B cell (primary cell): ENCODE measurements at regions not wholly inside any gene's neighbourhood (a gene's known extent, or its start where the extent isn't known, plus 50 kb on each side); places are given as distances from the start of the nearest gene placed in this dataset.

Source experiments
- ATAC-seq: fragments of 200-7000 bp; cut with Tn5 transposase; one replicate; pipeline ENCODE4 v1.10.0; 2021; ENCODE audit warnings: low read depth, mild to moderate bottlenecking, moderate number of reproducible peaks, moderate library complexity
- CTCF ChIA-PET: fragments of 350-600 bp; sonication (Branson Sonifier 250); formaldehyde crosslinking; loops from one replicate; lab custom pipeline; 2021; ENCODE audit warnings: antibody characterized with exemption, inconsistent platforms; lab: Charles Lee
- POLR2A ChIA-PET: fragments of 350-600 bp; sonication (Branson Sonifier 250); formaldehyde crosslinking; loops from one replicate; lab custom pipeline; 2021; ENCODE audit warnings: antibody characterized with exemption; lab: Charles Lee
- DNase-seq: peaks from one replicate; pipeline ENCODE4 v3.0.0; 2013
- H2AFZ ChIP-seq: 2 replicates; pipeline ENCODE4 v1.6.1; 2012; ENCODE audit warnings: mild to moderate bottlenecking, low read depth, low read length; ENCODE audit not compliant: insufficient read depth, poor library complexity, severe bottlenecking
- H3K27ac ChIP-seq, 2 donors: 1 replicate in 1 of 2; 2 replicates in 1 of 2; pipeline ENCODE4 v1.5.1; 2012 to 2013; ENCODE audit warnings: low read length in 2 of 2, mild to moderate bottlenecking in 2 of 2, moderate library complexity in 1 of 2
- H3K27me3 ChIP-seq, 4 experiments: fragments of 200-600 bp in 1 of 4; sonication (generic) in 1 of 4; replicated peaks in 1 of 4; 1 replicate in 2 of 4; 2 replicates in 2 of 4; pipeline versions ENCODE4 v1.6.1 to v1.7.0; 2013 to 2016; ENCODE audit warnings: low read length in 3 of 4, mild to moderate bottlenecking in 2 of 4, mixed read lengths in 1 of 4, moderate library complexity in 1 of 4; ENCODE audit not compliant: insufficient read depth in 4 of 4, control insufficient read depth in 3 of 4; ENCODE audit errors: control extremely low read depth in 1 of 4
- H3K36me3 ChIP-seq, 2 experiments: replicated peaks in 1 of 2; 1 replicate in 1 of 2; 2 replicates in 1 of 2; pipeline versions ENCODE4 v1.6.1 to v1.7.1; 2013; ENCODE audit warnings: low read length in 1 of 2; ENCODE audit not compliant: insufficient read depth in 2 of 2, control insufficient read depth in 1 of 2; ENCODE audit errors: control extremely low read depth in 1 of 2, extremely low read depth in 1 of 2
- H3K4me1 ChIP-seq, 2 donors: fragments of 200-600 bp in 1 of 2; sonication (generic) in 1 of 2; 1 replicate in 1 of 2; 2 replicates in 1 of 2; pipeline versions ENCODE4 v1.5.1 to v1.6.1; 2013 to 2017; ENCODE audit warnings: low read length in 2 of 2; ENCODE audit not compliant: control insufficient read depth in 2 of 2, insufficient read depth in 2 of 2
- H3K4me2 ChIP-seq: replicated peaks from 2 replicates; pipeline ENCODE3; 2012; ENCODE audit warnings: mild to moderate bottlenecking, low read depth, low read length; ENCODE audit not compliant: poor library complexity, severe bottlenecking
- H3K4me3 ChIP-seq, 5 experiments: fragments of 200-600 bp in 1 of 5; sonication (generic) in 1 of 5; 1 replicate in 3 of 5; 2 replicates in 2 of 5; pipeline versions ENCODE4 v1.5.1 to v1.7.0; 2011 to 2016; ENCODE audit warnings: low read length in 4 of 5, mild to moderate bottlenecking in 4 of 5, low read depth in 2 of 5, control low read depth in 1 of 5, moderate library complexity in 1 of 5; ENCODE audit not compliant: insufficient read depth in 1 of 5; ENCODE audit errors: control extremely low read depth in 1 of 5, extremely low read depth in 1 of 5
- H3K79me2 ChIP-seq: fragments of 200-600 bp; sonication (generic); one replicate; pipeline ENCODE4 v1.6.0; 2016; ENCODE audit warnings: low read length; ENCODE audit not compliant: control insufficient read depth, insufficient read depth
- H3K9ac ChIP-seq: fragments of 200-600 bp; sonication (generic); 2 replicates; pipeline ENCODE4 v1.6.1; 2017; ENCODE audit warnings: mild to moderate bottlenecking, low read length, moderate library complexity
- H3K9me3 ChIP-seq, 3 donors: one replicate each; pipeline versions ENCODE4 v1.6.1 to v1.7.1; 2013; ENCODE audit warnings: low read length in 2 of 3; ENCODE audit not compliant: control insufficient read depth in 2 of 3, insufficient read depth in 1 of 3; ENCODE audit errors: control extremely low read depth in 1 of 3
- H4K20me1 ChIP-seq: 2 replicates; pipeline ENCODE4 v1.6.0; 2012; ENCODE audit warnings: mild to moderate bottlenecking, low read length; ENCODE audit not compliant: insufficient read depth, control insufficient read depth, poor library complexity, severe bottlenecking
- H3K27ac Mint-ChIP-seq: one replicate; pipeline ENCODE4 v1.8.0; 2021; ENCODE audit warnings: mixed read lengths
- H3K27me3 Mint-ChIP-seq: one replicate; pipeline ENCODE4 v1.8.0; 2021; ENCODE audit warnings: mixed read lengths
- H3K4me1 Mint-ChIP-seq: one replicate; pipeline ENCODE4 v1.8.0; 2021; ENCODE audit warnings: mixed read lengths
- H3K4me3 Mint-ChIP-seq: one replicate; pipeline ENCODE4 v1.8.0; 2021; ENCODE audit warnings: mixed read lengths
- H3K9me3 Mint-ChIP-seq: one replicate; pipeline ENCODE4 v1.8.0; 2022; ENCODE audit warnings: mixed read lengths; ENCODE audit not compliant: insufficient read depth
- CTCF ChIP-seq: fragments of 200-600 bp; IDR thresholded peaks from one replicate; pipeline ENCODE4 v1.8.0; 2022; ENCODE audit warnings: antibody characterized with exemption, mild to moderate bottlenecking
- EZH2 ChIP-seq: IDR thresholded peaks from 2 replicates; pipeline ENCODE4 v1.6.1; 2012; ENCODE audit warnings: borderline replicate concordance, low read depth, mild to moderate bottlenecking, moderate library complexity, low read length; ENCODE audit not compliant: insufficient read depth, poor library complexity, severe bottlenecking
- WGBS: methylation state at CpG from one replicate; pipeline ENCODE4 v1.1.5; 2013; ENCODE audit warnings: missing lambda C conversion rate; ENCODE audit not compliant: insufficient coverage; 5-methylcytosine and 5-hydroxymethylcytosine counted together
- intact Hi-C: fragments of 100-400 bp; cut with micrococcal nuclease; formaldehyde crosslinking; loops from one replicate; pipeline ENCODE4 v1.10.0; 2022

- intact Hi-C loops, result no loop called here
- Histone ChIP-seq H3K9me3 (no peaks in the 10 kb centered on the region), H3K27me3 (no peaks in the 10 kb centered on the region), H3K27ac (no peak overlapping the region), H3K36me3 (no peaks in the 10 kb centered on the region), H3K4me3 (no peak overlapping the region), H3K9ac (no peak overlapping the region), H2AFZ (no peak overlapping the region), H3K4me1 (no peaks in the 10 kb centered on the region), H3K79me2 (no peaks in the 10 kb centered on the region), H3K4me2 (no peak overlapping the region), H4K20me1 (no peaks in the 10 kb centered on the region)
- no peaks in the 10 kb centered on the region for H3K27me3 Mint-ChIP-seq
- TF ChIP-seq CTCF (no peak), EZH2 (no peak)
- DNase-seq (no peak), ATAC-seq (no peak)
- POLR2A ChIA-PET, result no interaction called here
- CTCF ChIA-PET, result interaction anchor here (0.5 to 12.3 kb wide), 3 partner anchors 12 to 369 kb away, joined by 3 to 322 read pairs (median 5); no protein-coding TSS in a partner anchor
- peaks cover 8% of the 10 kb centered on the region for H3K4me1 Mint-ChIP-seq
- H3K27ac Mint-ChIP-seq, result no peak overlapping the region
- H3K4me3 Mint-ChIP-seq, result no peak overlapping the region
- no peaks in the 10 kb centered on the region for H3K9me3 Mint-ChIP-seq
- WGBS, result 94% methylated on average over 7 of the region's 8 CpGs
Measured at GRCh38 chr17:27230996-27231395, 62.9 kb upstream of the WSB1 start.

GRCh38 chr17:27232328-27232727 is 61.6 kb upstream of the WSB1 start:
- H3K4me1 Mint-ChIP-seq, result peaks cover 8% of the 10 kb centered on the region
- no peaks in the 10 kb centered on the region for H3K27me3 Mint-ChIP-seq
- Histone ChIP-seq H3K36me3 (no peaks in the 10 kb centered on the region), H3K9me3 (no peaks in the 10 kb centered on the region), H3K4me3 (no peak overlapping the region), H4K20me1 (no peaks in the 10 kb centered on the region), H3K4me2 (no peak overlapping the region), H3K79me2 (no peaks in the 10 kb centered on the region), H3K27ac (no peak overlapping the region), H3K9ac (no peak overlapping the region), H3K4me1 (no peaks in the 10 kb centered on the region), H2AFZ (no peak overlapping the region), H3K27me3 (no peaks in the 10 kb centered on the region)
- ChIA-PET POLR2A (no interaction called here), CTCF (interaction anchor here (1.3 to 12.3 kb wide), 3 partner anchors 17 to 367 kb away, joined by 3 to 322 read pairs (median 4); partner anchors contain the start of gene WSB1)
- H3K9me3 Mint-ChIP-seq, result no peaks in the 10 kb centered on the region
- no peak for DNase-seq
- H3K27ac Mint-ChIP-seq, result no peak overlapping the region
- ATAC-seq, result no peak
- intact Hi-C loops, result no loop called here
- TF ChIP-seq CTCF (no peak), EZH2 (no peak)
- WGBS, result 86% methylated on average over 1 of the region's 5 CpGs
- no peak overlapping the region for H3K4me3 Mint-ChIP-seq
